CD4-positive, CD25-positive, alpha-beta regulatory T cell (primary cell): ENCODE measurements at regions not wholly inside any gene's neighbourhood (a gene's known extent, or its start where the extent isn't known, plus 50 kb on each side); places are given as distances from the start of the nearest gene placed in this dataset.

ENCODE experiments used
- ATAC-seq, 2 donors: fragments of 150-1000 bp; cut with Tn5 transposase; one replicate each; pipeline ENCODE4 v1.10.0; 2021; ENCODE audit warnings: low read depth in 2 of 2, moderate number of reproducible peaks in 2 of 2, moderate library complexity in 1 of 2
- DNase-seq, 3 donors: peaks; one replicate each; pipeline versions ENCODE4 v3.0.0 to v3.0.0-alpha.2; 2012 to 2022; ENCODE audit warnings: mixed read lengths in 1 of 3
- H3K27ac ChIP-seq: one replicate; pipeline ENCODE4 v1.7.0; 2013; ENCODE audit warnings: mild to moderate bottlenecking, low read length; ENCODE audit not compliant: insufficient read depth, poor library complexity, severe bottlenecking
- H3K27me3 ChIP-seq: one replicate; pipeline ENCODE4 v1.7.0; 2013; ENCODE audit warnings: low read length; ENCODE audit not compliant: control insufficient read depth, insufficient read depth
- H3K36me3 ChIP-seq: one replicate; pipeline ENCODE4 v1.7.0; 2013; ENCODE audit warnings: mild to moderate bottlenecking, low read length, moderate library complexity; ENCODE audit not compliant: control insufficient read depth, insufficient read depth
- H3K4me1 ChIP-seq: 2 replicates; pipeline ENCODE4 v1.7.0; 2013; ENCODE audit warnings: mild to moderate bottlenecking, low read length; ENCODE audit not compliant: insufficient read depth, control insufficient read depth, poor library complexity, severe bottlenecking
- H3K4me3 ChIP-seq: one replicate; pipeline ENCODE4 v1.7.0; 2013; ENCODE audit warnings: low read depth, mild to moderate bottlenecking, low read length, moderate library complexity
- H3K9me3 ChIP-seq, 2 experiments: 1 replicate in 1 of 2; 2 replicates in 1 of 2; pipeline ENCODE4 v1.7.0; 2013; ENCODE audit warnings: low read length in 2 of 2, mild to moderate bottlenecking in 1 of 2, moderate library complexity in 1 of 2; ENCODE audit not compliant: control insufficient read depth in 2 of 2
- H3K27ac Mint-ChIP-seq, 3 donors: one replicate each; pipeline ENCODE4 v1.8.0; 2020 to 2022; ENCODE audit warnings: mild to moderate bottlenecking in 3 of 3, mixed read lengths in 3 of 3, moderate library complexity in 2 of 3
- H3K27me3 Mint-ChIP-seq: one replicate; pipeline ENCODE4 v1.8.0; 2022; ENCODE audit warnings: mild to moderate bottlenecking, mixed read lengths
- H3K36me3 Mint-ChIP-seq: one replicate; pipeline ENCODE4 v1.8.0; 2020; ENCODE audit warnings: mixed read lengths
- H3K4me1 Mint-ChIP-seq, 4 donors: one replicate each; pipeline ENCODE4 v1.8.0; 2020 to 2022; ENCODE audit warnings: mixed read lengths in 4 of 4, mild to moderate bottlenecking in 1 of 4
- H3K4me3 Mint-ChIP-seq, 4 donors: one replicate each; pipeline ENCODE4 v1.8.0; 2020 to 2022; ENCODE audit warnings: mild to moderate bottlenecking in 4 of 4, mixed read lengths in 4 of 4, moderate library complexity in 3 of 4
- H3K9me3 Mint-ChIP-seq, 7 donors: one replicate each; pipeline ENCODE4 v1.8.0; 2020 to 2022; ENCODE audit warnings: mixed read lengths in 7 of 7, mild to moderate bottlenecking in 3 of 7, moderate library complexity in 2 of 7

DNA sequence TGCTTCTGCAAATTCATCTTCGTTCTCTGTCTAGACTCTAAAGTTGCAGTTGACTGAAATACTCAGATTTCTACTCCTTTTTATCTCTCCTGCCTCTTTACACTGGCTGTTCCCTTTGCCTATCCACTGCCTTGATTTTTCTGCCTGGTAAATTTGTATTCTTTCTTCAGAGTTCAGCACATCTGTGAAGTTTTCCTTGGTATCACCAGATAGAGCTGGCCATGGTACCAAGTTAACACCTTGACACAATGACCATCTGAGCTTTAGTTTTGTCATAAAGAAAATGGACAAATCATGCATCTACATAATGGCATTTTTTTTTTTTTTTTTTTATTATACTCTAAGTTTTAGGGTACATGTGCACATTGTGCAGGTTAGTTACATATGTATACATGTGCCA, 143.0 kb downstream of the PPP1R3A start:
- no peaks in the 10 kb centered on the region for H3K4me1 ChIP-seq
- no peaks in the 10 kb centered on the region for H3K27me3 Mint-ChIP-seq
- DNase-seq (no peak), ATAC-seq (no peak)
- H3K27ac ChIP-seq: no peak overlapping the region
- no peaks in the 10 kb centered on the region for H3K4me1 Mint-ChIP-seq
- no peaks in the 10 kb centered on the region for H3K36me3 Mint-ChIP-seq
- H3K4me3 ChIP-seq: no peak overlapping the region
- H3K4me3 Mint-ChIP-seq: no peak overlapping the region
- no peaks in the 10 kb centered on the region for H3K27me3 ChIP-seq
- no peaks in the 10 kb centered on the region for H3K36me3 ChIP-seq
- H3K9me3 Mint-ChIP-seq: peaks cover 0 to 2% (median 0%) of the 10 kb centered on the region in 7 donors
- no peaks in the 10 kb centered on the region for H3K9me3 ChIP-seq
- H3K27ac Mint-ChIP-seq: no peak overlapping the region

DNA sequence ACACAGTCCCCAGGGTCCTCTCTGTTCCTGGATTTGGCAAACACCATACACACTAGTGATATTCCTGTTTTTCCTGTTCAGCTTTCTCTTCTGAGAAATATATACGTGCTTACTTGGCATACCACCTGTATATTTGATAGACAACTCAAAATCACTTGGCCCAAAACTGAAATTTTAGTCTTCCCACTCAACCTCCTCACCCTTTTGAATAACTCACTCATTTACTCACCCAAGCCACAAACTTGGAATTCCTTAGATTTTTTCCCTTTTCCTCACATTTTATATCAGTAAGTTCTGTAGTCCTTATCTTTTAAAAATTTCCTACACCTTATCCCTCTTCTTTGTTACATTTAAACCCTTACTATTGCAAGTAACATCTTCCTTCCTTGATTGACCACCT, 143.4 kb downstream of the PPP1R3A start:
- no peaks in the 10 kb centered on the region for H3K4me1 ChIP-seq
- no peaks in the 10 kb centered on the region for H3K27me3 ChIP-seq
- Mint-ChIP-seq H3K36me3 (no peaks in the 10 kb centered on the region), H3K4me3 (no peak overlapping the region), H3K4me1 (no peaks in the 10 kb centered on the region), H3K27ac (no peak overlapping the region), H3K9me3 (peaks cover 0 to 2% (median 0%) of the 10 kb centered on the region in 7 donors), H3K27me3 (no peaks in the 10 kb centered on the region)
- ATAC-seq (no peak), DNase-seq (no peak)
- no peaks in the 10 kb centered on the region for H3K9me3 ChIP-seq
- no peak overlapping the region for H3K27ac ChIP-seq
- no peaks in the 10 kb centered on the region for H3K36me3 ChIP-seq
- H3K4me3 ChIP-seq: no peak overlapping the region

DNA sequence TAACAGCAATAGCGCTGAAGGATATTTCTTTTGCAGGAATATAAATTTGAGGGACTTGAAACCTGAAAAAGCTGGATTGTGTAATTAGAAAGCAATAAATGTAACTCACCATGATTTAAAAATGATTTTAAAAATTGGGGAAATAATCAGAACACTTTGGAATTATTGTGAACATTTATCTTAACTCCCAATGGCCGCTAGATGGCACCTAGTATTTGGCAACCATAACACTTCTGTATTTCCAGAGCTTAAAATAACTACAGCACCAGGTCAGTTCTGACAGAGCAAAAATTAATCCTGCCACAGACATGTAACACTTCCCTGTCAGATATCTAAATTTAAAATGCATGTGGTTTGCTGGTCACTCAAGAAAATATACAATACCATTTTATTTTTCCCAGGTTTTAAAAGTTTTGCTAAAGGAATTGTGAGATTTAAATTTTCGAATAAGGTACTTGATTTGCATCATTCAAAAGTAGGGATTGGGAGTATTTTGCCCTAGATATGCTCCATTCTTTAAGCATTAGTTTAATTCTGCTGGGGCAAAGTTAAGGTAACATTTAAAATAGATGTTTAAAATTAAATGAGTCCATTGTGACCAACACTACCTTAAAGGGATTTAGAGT, 144.5 kb downstream of the PPP1R3A start:
- no peak overlapping the region for H3K27ac ChIP-seq
- ATAC-seq: no peak
- H3K27me3 ChIP-seq: no peaks in the 10 kb centered on the region
- H3K4me1 ChIP-seq: no peaks in the 10 kb centered on the region
- H3K36me3 Mint-ChIP-seq: no peaks in the 10 kb centered on the region
- H3K27me3 Mint-ChIP-seq: no peaks in the 10 kb centered on the region
- DNase-seq: peak in 1 of 3 donors; percentile 6
- no peaks in the 10 kb centered on the region for H3K9me3 ChIP-seq
- H3K4me1 Mint-ChIP-seq: no peaks in the 10 kb centered on the region
- H3K36me3 ChIP-seq: no peaks in the 10 kb centered on the region
- peaks cover 0 to 7% (median 0%) of the 10 kb centered on the region in 7 donors for H3K9me3 Mint-ChIP-seq
- H3K27ac Mint-ChIP-seq: no peak overlapping the region
- no peak overlapping the region for H3K4me3 Mint-ChIP-seq
- no peak overlapping the region for H3K4me3 ChIP-seq

DNA sequence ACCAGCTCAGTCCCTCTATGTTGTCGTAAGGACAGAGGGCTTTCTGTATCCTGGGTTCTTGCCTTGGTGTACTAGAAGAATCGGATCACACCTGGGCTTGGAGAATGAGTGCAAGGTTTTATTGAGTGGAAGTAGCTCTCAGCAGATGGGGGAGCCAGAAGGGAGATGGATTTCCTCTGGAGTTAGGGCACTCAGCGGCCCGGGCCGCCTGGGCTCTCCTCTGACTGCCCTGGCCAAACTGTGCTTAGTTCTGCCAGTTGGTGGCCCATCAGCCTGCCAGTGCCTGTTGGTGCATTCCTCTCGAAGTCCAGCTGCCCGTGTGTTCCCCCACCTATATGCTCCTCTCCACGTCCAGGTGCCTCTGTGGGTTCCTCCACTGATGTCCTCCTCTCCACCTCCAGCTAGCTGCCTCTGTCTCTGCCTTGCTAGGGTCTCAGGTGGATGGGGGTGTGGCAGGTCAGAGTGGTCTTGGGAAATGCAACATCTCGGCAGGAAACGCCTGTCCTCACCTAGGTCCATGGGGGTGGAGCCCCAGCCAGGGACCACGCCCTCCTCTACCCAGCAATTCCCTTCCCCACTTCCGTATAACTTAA, 148.6 kb downstream of the PPP1R3A start:
- Mint-ChIP-seq H3K27ac (no peak overlapping the region), H3K36me3 (no peaks in the 10 kb centered on the region), H3K4me1 (no peaks in the 10 kb centered on the region), H3K9me3 (peaks cover 0 to 6% (median 0%) of the 10 kb centered on the region in 7 donors), H3K4me3 (no peak overlapping the region), H3K27me3 (no peaks in the 10 kb centered on the region)
- no peak for DNase-seq
- Histone ChIP-seq H3K9me3 (no peaks in the 10 kb centered on the region), H3K4me3 (no peak overlapping the region), H3K27me3 (no peaks in the 10 kb centered on the region), H3K27ac (no peak overlapping the region), H3K36me3 (no peaks in the 10 kb centered on the region), H3K4me1 (no peaks in the 10 kb centered on the region)
- no peak for ATAC-seq

DNA sequence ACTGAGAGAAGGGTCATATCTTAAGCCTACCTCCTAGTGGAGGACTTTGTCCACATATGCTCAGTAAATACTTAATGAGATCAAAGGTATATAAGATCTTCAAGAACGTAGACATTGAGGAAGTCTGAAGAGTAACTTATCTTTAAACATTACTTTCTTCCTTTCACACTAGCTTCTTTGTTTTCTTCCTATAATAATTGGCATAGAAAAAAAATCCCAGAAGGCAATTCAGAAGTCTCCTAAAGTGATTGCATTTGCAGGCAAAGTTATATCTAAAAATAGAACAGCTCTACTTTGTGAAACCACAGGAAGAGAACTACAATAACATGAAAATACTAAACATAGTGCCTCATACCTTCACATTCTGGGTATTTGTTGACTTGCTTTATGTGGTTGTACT, 150.4 kb downstream of the PPP1R3A start:
- Histone ChIP-seq H3K4me1 (no peaks in the 10 kb centered on the region), H3K4me3 (no peak overlapping the region), H3K36me3 (no peaks in the 10 kb centered on the region), H3K27me3 (no peaks in the 10 kb centered on the region), H3K9me3 (no peaks in the 10 kb centered on the region), H3K27ac (no peak overlapping the region)
- no peak for ATAC-seq
- Mint-ChIP-seq H3K36me3 (no peaks in the 10 kb centered on the region), H3K27me3 (no peaks in the 10 kb centered on the region), H3K4me3 (no peak overlapping the region), H3K27ac (no peak overlapping the region), H3K9me3 (peaks cover 0 to 6% (median 0%) of the 10 kb centered on the region in 7 donors), H3K4me1 (no peaks in the 10 kb centered on the region)
- no peak for DNase-seq

DNA sequence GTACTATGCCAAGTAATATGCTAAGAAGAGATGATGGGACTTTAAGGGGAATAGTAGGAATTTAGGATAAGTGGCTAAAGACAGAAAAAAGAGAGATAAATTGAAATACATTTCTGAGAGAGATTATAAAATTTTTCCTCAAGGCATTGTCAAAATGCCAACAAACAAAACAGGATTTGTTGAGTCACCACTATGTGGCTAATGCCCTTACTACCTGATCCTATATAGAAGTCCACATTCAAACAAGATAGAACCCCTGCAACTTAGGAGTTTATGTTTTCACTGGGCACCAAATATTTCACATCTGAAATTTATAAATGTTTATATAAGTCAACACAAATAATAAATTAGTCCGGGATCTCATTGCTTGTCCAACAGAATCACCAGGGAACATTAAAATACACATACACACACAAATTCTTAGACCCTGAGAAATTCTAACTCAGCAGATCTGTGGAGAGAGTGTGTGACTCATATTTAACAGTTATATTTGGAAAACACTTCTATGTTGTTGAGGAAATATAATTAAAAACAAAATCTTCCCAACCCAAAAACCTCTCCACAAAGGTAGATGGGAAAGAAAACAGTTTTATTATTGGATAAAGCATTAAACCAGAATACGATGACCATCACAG, 154.3 kb downstream of the PPP1R3A start:
- DNase-seq (no peak), ATAC-seq (no peak)
- H3K4me3 Mint-ChIP-seq: no peak overlapping the region
- Histone ChIP-seq H3K9me3 (no peaks in the 10 kb centered on the region), H3K27me3 (no peaks in the 10 kb centered on the region), H3K4me3 (no peak overlapping the region), H3K27ac (no peak overlapping the region), H3K36me3 (no peaks in the 10 kb centered on the region), H3K4me1 (no peaks in the 10 kb centered on the region)
- H3K27ac Mint-ChIP-seq: no peak overlapping the region
- no peaks in the 10 kb centered on the region for H3K36me3 Mint-ChIP-seq
- no peaks in the 10 kb centered on the region for H3K4me1 Mint-ChIP-seq
- no peaks in the 10 kb centered on the region for H3K27me3 Mint-ChIP-seq
- H3K9me3 Mint-ChIP-seq: peaks cover 0 to 3% (median 0%) of the 10 kb centered on the region in 7 donors

DNA sequence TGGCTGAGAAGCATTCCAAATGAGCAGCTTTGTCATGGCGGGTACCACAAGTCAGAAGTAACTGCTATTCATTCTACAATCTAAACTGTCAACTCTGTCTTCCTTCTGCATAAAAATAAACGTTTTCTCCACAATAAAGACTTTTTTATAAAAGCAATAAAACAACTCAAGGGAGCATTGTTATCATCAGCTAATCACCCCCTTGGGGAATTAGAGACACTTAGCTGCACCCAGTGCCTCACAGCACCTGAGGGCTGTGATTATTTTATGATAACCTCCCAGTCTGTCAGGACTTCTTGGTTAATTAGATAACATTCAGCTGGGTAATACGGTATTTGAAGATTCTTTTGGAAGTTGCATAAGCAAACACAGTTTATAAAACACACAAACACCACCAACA, 155.6 kb downstream of the PPP1R3A start:
- no peaks in the 10 kb centered on the region for H3K36me3 ChIP-seq
- H3K4me1 Mint-ChIP-seq: no peaks in the 10 kb centered on the region
- H3K9me3 Mint-ChIP-seq: peaks cover 0 to 3% (median 0%) of the 10 kb centered on the region in 7 donors
- no peak overlapping the region for H3K27ac Mint-ChIP-seq
- H3K36me3 Mint-ChIP-seq: no peaks in the 10 kb centered on the region
- DNase-seq (no peak), ATAC-seq (no peak)
- no peaks in the 10 kb centered on the region for H3K27me3 ChIP-seq
- no peak overlapping the region for H3K4me3 Mint-ChIP-seq
- no peak overlapping the region for H3K27ac ChIP-seq
- H3K4me3 ChIP-seq: no peak overlapping the region
- H3K9me3 ChIP-seq: no peaks in the 10 kb centered on the region
- no peaks in the 10 kb centered on the region for H3K4me1 ChIP-seq
- no peaks in the 10 kb centered on the region for H3K27me3 Mint-ChIP-seq

DNA sequence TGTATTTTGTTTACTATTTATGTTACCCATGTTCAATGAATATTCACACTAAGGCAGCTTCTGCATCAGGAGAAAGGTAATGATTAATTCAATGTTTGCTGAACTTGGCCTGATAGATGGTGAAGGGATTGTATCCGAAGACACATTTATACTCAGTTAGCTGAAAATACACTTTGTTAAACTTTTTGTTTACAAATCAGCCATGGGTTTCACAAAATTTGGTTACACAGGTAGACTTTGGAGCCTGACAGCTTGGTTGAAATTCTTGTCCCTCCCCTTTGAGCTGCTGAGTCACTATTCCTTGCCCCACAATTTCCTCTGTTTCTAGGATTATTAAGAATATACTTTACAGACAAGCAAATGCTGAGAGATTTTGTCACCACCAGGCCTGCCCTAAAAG, 162.6 kb downstream of the PPP1R3A start:
- no peaks in the 10 kb centered on the region for H3K27me3 Mint-ChIP-seq
- no peaks in the 10 kb centered on the region for H3K36me3 Mint-ChIP-seq
- no peaks in the 10 kb centered on the region for H3K27me3 ChIP-seq
- no peaks in the 10 kb centered on the region for H3K4me1 ChIP-seq
- H3K27ac ChIP-seq: no peak overlapping the region
- H3K27ac Mint-ChIP-seq: no peak overlapping the region
- H3K9me3 Mint-ChIP-seq: peaks cover 0 to 5% (median 3%) of the 10 kb centered on the region in 7 donors
- ATAC-seq (no peak), DNase-seq (no peak)
- no peak overlapping the region for H3K4me3 Mint-ChIP-seq
- H3K4me1 Mint-ChIP-seq: no peaks in the 10 kb centered on the region
- no peak overlapping the region for H3K4me3 ChIP-seq
- no peaks in the 10 kb centered on the region for H3K36me3 ChIP-seq
- H3K9me3 ChIP-seq: no peaks in the 10 kb centered on the region
